ENCODE measurements at regions not wholly inside any gene's neighbourhood (a gene's known extent, or its start where the extent isn't known, plus 50 kb on each side); places are given as distances from the start of the nearest gene placed in this dataset.

DNA sequence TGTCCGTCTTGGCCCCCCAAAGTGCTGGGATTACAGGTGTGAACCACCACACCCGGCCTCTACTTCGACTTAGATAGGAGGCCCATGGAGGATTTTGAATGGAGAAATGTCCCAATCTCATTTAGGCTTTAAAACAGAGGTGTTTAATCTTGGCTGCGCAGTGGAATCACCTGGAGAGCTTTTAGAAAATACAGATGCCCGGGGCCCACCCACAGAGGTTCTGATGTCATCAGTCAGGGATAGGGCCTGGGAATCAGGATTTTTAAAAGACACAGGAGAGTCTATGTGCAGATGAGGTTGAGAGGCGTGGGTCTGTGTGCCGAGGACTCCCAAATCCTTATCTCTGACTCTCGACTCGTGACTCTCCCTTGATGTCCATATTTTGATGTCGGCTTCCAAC is 124.0 kb upstream of the BOD1 start:
- DNase-seq = no peak

DNA sequence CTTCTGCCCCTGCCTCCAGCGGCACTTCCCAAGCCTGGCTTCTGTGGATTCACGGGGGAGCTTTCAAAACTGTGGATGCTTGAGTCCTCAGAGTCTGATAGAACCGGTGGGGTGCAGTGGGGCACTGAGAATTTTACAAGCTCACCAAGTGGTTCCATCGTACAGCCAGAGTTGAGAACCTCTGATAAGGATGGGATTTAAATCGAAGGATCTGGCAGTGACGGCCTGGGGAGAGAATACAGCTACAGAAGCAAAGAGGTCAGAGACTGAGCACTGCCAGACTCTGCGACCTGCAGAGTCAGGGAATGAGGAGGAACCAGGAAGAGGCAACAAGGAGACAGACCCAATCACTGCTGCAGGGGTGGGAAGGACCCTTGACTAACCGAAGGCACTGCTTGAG is 124.6 kb upstream of the BOD1 start:
- no peak for DNase-seq

DNA sequence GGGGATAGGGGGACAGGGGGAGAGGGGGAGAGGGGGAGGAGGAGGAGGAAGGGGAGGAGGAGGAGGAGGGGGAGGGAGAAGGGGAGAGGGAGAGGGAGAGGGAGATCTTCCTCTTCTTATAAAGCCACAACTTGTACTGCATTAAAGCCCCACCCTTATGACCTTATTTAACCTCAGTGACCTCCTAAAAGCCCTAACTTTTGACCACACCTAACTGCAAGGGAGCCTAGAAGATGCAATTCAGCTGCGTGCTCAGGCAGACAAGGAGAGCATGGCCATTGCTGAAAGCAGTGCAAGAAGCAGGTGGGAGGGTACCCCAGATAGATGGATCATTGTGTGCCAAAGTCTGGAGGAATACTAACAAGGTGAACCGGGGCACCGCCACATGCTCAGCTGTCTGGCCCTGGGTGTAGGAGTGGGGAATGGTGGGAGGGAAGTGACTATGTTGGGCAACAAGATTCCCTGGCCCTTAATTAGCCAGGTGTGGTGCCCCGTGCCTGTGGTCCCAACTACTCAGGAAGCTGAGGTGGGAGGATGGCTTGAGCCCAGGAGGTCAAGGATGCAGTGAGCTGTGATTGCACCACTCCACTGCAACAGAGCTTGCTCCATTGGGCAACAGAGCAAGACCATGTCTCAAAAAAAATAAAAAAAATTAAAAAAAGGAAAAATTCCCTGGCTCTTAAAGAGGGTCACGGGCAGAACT is 125.4 kb upstream of the BOD1 start:
- DNase-seq = no peak

DNA sequence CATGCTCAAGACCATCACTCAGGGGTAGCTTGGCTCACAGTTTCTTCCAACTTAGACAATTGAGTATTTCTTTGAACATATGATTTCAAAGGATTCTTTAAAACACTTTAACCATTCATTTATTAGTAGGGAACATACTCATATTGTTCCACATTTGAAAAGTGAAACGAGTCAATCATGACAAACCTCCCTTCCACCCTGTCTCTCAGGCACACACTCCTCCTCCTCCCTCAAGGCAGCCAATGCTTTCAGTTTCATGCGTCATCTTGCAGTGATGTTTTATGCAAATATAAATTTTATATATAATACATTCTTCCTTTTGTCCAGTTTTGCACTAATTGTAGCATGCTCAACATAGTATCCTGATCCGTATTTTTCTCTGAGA is 126.0 kb upstream of the BOD1 start:
- DNase-seq = no peak

DNA sequence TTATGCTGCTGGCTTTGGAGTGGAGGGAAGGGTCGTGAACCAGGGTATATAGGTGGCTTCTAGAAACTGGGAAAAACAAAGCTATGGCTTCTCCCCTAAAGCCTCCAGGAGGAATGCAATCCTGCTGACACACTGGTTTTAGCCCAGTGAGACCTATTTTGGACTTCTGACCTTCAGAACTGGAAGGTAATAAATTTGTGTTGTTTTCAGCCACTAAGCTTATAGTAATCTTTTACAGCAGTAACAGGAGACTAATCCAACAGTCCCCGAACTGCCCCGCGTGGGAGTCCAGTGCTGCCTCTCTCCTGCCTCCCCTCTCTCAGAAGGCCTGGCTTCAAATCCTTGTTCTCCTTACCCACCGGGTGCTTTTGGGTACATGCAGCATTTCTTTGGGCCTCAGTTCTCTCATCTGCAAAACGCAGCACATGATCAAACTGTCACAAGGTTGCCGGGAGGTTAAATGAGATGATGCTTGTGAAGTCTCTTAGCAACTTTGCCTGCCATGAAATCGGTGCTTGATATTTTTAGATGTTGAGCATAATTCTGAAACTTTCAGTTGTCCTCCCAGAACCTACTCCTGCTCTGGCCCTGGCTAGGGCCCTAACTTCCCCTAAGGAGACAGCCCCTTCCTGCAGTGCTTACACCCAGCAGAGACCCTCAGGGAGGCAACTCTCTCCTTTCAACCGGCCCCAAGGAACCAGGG is 127.3 kb upstream of the BOD1 start:
- no peak for DNase-seq

GRCh38 chr5:173744551-173744950 is 128.1 kb upstream of the BOD1 start:
- DNase-seq = no peak

DNA sequence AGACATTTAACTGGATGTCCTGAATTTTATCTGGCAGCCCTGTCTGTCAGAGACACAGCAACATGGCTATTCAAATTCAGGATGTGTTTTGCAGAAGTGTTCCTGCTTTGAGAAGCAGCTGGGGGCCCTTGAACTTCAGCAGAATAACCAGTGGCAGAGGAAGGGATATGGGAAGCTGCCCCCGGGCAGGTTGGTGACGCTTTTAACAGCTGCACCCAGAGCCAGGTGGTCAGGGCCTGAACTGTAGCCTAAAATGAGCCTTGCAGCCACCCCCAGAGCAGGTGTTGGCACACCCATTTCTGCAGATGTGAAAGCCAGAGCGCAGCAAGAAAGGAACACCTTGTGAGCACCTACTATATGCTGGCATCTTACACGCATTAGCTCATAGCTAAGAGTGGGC is 128.7 kb upstream of the BOD1 start:
- DNase-seq = peak in 2 of 58 donors; percentile 15 to 20

DNA sequence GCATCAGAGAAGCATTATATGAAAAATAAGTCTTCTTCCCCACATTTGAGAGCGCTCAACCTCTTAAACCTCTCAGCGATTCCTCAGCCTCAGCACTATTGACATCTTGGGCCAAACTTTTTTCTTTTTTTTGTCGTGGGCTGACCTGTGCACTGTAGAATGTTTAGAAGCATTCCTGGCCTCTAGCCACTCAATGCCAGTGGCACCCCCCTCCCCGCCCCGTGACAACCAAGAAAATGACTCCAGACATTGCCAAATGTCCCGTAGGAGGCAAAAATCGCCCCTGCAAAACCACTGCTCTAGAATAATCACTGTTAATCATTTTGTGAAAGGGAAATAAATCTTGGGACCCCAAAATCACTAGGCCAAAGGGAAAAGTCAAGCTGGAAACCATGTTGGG is 129.1 kb upstream of the BOD1 start:
- no peak for DNase-seq

DNA sequence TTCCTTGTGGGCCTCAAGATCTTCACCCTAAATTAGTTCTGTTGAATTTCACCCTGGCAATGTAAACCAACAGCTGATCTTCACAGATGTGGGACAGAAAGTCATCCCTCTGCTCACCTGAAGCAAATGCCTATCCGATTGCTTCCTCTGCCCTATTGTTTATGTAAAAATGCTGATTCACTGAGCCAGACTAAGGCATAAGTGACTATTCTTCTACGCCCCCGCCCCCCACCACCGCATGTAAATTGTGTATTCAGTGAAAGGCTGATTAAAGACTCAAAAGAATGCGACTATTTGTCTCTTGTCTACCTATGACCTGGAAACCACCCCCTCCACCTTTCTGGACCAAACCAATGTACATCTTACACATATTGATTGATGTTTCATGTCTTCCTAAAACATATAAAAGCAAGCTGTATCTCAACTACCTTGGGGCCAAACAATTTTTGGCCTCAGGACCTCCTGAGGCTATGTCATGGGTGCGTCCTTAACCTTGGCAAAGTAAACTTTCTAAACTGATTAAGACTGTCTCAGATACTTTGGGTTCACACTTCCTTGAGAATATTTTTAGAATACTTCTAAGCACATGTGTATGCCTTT is 129.7 kb upstream of the BOD1 start:
- no peak for DNase-seq

- DNase-seq = no peak
These were observed 131.4 kb upstream of the BOD1 start for GRCh38 chr5:173747876-173748275.

DNA sequence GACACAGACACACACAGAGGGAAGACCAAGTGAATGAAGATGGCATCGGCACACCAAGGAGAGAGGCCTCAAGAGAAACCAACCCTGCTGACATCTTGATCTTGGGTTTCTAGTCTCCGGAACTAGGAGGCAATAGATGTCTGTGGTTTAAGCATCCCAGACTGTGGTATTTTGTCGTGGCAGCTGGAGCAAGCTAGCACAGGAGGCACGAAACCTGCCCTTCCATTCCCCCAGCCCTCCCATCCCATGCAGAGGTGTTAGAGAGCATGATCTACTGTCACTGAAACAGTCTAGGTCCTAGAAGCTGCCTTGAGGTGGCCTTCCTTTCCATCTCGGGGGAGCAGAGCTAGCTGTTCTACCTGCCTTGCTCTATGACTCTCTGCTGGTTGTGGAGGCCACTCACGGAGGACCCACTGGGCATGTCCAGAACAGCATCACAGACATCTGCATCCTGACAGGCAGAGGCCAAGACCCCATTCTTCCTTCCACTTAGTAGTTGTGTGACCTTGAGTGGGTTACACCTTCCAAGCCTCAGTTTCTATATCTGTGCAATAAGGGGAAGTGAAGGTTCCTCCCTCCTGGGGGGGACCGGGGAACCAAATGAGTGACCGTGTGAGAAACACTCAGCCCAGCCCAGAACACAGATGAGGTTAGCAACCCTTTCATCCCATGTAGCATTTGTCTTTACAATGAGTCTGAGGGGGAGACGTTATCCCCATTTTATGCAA is 134.3 kb upstream of the BOD1 start:
- no peak for DNase-seq

DNA sequence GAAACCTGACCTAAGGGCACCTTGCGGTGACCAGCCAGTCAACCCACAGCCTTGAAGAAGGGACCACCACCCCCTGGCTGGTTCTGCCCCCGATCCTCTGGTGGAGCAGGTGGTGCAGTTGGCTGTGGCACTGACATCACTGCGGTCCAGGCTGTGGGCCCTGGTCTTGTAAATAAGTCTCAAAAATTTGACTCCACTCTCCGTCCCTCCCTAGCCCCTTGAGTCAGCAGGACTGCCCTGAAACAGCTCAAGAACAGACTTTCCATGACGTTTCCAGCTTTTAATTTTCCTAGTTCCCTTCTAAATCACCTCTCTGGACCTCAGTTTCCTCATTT is 134.8 kb upstream of the BOD1 start:
- DNase-seq = no peak

DNA sequence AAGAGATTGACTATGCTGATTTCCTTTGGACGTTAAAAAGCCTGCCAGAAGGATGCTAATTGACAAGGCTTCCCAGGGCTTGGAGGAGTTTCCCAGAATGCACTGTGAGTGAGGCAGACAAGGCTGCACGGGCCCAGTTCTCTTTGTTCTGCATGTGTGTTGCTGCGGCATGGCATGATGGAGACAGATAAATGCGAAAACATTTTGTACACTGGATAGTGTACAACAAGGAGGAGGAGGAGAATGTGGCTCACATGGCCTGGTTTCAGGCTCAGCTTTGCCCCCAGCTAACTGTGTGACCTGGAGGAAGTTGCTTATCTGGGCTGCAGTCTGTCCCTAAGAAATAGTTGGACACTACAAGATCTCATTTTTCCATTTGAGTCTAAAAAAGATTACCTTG is 135.5 kb upstream of the CPEB4 start:
- no peak for DNase-seq

DNA sequence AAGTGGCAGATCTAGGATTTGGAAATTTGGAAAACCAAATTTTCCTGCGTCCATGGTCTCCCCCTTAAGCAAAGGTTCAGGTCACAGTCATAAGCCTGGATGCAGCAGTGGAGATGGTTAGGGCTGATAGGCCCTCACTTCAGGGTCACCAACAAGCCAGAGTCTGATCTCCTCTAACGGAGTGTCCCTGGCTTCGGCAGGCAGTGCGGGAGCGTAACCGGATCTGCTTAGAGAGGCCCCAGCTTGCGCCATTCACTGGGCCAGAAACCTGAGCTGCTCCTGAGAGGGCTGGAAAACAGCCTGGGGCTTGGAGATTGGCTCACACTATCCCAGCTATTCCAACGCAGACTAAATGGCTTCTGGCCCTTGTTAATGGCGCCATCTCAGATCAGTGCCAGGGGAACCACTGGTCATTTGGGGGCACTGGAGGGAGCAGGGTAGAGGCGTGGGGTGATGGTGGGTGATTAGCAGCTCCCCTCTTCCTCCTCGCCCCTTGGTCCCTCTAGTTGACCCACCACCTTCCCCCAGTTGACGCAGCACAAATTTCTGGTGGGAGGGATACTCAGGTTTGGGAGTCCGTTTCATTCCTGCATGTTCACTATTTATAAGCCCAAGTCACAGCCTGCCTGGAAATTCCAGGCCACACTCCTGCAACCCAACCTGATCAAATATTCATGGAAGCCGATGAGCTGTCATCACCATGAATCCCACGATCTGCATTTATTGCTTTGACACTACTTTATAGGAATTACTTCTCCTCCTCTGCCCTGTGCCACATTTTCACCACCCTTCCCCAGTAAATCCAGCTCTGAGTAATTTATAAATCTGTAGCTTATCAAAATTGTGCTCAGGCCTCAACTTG is 134.6 kb upstream of the CPEB4 start:
- DNase-seq = no peak

- no peak for DNase-seq
These were observed 132.8 kb upstream of the CPEB4 start for GRCh38 chr5:173755319-173755718.

- DNase-seq = peak in 6 of 58 donors; percentile 5 to 52 (median 23)
These were observed 130.5 kb upstream of the CPEB4 start for GRCh38 chr5:173757403-173758209.

DNA sequence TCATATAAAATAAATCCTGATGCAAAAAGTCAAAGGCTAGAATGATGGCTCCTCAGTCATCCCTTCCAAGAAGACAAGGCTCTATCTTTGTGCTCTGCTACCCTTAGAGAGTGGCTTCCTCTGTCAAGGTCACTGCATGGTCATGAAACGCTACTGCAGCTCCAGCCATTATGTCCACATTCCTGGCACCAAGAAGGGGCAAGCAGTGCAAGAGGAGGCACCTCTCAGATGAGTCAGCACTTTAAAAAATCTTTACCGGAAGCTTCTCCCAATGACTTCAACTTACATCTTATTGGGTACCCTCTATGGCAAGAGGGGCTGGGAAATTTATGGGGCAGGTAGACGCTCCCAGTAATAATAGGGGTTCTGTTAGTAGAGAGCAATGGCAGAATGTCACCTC is 129.5 kb upstream of the CPEB4 start:
- no peak for DNase-seq

DNA sequence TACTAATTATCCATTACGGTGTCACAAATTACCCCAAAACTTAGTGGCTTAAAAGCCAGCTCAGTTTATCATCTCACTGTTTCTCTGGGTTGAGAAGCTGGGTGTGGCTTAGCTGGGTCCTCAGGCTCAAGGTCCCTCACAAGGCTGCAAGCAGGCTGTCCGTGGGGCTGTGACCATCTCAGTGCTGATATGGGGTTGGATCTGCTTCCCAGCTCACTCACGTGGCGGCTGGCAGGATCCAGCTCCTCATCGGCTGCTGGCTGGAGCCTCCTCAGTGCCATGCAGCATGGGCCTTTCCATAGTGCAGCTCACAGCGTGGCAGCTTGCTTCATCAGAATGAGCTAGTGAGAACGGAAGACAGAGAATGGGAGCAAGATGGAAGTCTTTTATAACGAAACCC is 128.5 kb upstream of the CPEB4 start:
- no peak for DNase-seq

DNA sequence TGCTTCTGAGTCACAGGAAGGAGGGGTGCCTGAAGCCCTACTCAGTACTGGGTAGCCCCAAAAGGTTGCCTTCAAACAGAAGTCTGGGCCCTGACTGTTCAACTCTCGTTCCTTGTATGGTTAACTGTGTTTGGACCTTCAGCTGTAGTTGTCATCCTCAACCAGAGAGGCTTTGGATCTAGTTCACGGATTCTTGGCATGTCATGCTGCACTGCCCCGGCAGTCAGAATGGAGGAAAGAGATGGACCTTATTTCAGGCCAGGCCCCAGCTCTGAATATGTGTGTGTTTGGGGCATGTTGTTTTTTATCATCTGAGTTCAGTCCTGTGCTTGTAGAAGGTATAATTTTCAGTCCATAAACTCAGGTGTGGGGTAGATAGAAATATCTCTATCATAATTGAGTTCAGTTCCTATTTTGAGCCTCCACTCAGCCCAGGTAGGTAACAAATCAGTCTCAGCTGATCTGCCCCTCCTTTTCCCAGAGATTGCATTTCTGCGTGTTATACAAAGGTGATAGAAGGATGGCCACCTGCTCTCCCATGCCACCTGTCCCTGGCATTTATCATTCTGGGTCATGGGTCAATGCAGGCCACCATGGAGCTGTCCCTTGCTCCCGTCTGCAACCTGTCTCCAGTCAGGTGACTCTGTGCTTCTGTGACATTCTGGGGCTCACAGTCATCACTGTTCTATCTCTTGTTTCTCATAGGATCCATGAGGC is 127.5 kb upstream of the CPEB4 start:
- no peak for DNase-seq

- no peak for DNase-seq
These were observed 127.0 kb upstream of the CPEB4 start for GRCh38 chr5:173761178-173761513.
